ENCODE measurements at regions not wholly inside any gene's neighbourhood (a gene's known extent, or its start where the extent isn't known, plus 50 kb on each side); places are given as distances from the start of the nearest gene placed in this dataset.

DNA sequence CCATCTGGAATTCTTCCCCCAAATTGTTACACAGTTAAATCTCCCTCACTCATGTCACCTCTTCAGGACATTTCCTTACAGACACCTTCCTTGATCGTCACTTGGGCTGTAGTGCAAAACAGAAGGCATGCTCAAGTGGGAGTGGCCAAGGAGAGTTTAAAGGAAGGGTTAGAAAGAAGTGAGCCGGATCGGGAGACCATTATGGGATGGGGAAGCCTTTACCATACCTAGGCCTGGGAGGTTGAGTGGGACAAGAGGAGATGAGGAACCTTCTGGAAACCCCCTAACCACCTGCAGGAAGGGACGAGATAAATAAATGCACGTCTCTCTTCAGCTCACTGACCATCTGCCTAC, 102.7 kb downstream of the UCHL1 start:
- no peak for DNase-seq (ENCODE audit: extremely low read depth, low read depth)
- TF ChIP-seq, protein P1, sequence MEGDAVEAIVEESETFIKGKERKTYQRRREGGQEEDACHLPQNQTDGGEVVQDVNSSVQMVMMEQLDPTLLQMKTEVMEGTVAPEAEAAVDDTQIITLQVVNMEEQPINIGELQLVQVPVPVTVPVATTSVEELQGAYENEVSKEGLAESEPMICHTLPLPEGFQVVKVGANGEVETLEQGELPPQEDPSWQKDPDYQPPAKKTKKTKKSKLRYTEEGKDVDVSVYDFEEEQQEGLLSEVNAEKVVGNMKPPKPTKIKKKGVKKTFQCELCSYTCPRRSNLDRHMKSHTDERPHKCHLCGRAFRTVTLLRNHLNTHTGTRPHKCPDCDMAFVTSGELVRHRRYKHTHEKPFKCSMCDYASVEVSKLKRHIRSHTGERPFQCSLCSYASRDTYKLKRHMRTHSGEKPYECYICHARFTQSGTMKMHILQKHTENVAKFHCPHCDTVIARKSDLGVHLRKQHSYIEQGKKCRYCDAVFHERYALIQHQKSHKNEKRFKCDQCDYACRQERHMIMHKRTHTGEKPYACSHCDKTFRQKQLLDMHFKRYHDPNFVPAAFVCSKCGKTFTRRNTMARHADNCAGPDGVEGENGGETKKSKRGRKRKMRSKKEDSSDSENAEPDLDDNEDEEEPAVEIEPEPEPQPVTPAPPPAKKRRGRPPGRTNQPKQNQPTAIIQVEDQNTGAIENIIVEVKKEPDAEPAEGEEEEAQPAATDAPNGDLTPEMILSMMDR (IDR thresholded peaks at IDR 0.05; ENCODE audit: low read depth, low read length): no peak

DNA sequence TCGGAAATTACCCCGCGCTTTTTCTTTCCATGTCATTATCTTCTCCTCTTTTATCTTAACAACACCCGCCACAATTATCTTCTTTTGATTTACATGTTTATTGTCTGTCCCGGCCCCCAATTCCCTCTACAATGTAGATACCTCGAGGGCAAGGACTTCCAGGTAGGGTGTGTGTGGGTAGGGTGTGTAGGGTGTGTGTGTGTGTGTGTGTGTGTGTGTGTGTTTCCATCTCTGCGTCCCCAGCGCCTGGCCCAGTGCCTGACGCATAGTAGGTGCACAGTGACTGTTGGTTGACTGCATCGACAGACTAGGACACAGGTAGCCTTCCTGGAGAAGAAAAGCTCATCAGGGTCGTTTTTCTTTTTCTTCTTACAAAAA, 103.1 kb downstream of the UCHL1 start:
- TF ChIP-seq, protein P1 (IDR thresholded peaks at IDR 0.05; ENCODE audit: low read depth, low read length): no peak
- no peak for DNase-seq (ENCODE audit: extremely low read depth, low read depth)

DNA sequence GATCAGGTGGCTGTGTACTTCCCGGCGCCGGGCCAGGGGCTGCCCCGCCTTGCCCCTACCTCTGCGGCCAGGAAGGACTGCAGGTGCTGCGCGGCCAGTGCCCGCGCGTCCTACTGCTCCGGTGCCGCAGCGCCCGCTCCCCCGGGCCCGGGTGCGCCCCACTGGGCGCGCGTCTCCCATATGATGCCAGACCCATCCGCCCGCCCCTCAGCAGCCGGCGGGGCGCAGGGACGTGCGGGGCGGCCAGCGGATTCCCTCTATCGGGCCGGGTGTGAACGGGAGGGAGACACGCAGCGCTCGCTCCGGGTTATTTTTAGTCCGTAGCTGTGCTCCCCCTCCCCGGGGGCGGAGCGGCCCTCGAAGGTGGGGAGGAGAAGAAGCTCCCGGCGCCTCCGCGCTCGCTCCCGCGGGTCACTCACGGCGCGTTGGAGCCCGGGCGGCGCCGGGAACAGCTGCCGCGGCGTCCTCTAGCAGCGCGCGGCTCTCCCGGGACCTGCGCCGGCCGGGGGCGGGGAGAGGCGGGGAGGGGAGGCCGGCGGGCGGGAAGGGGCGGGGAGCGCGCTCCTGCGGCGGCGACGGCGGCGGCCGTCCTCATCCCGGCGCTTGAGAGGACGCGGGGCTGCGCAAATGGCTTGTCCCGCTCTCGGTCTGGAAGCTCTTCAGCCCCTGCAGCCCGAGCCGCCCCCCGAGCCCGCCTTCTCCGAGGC, 103.6 kb downstream of the UCHL1 start:
- TF ChIP-seq, protein P1 (IDR thresholded peaks at IDR 0.05; ENCODE audit: low read depth, low read length): no peak
- no peak for DNase-seq (ENCODE audit: extremely low read depth, low read depth)

DNA sequence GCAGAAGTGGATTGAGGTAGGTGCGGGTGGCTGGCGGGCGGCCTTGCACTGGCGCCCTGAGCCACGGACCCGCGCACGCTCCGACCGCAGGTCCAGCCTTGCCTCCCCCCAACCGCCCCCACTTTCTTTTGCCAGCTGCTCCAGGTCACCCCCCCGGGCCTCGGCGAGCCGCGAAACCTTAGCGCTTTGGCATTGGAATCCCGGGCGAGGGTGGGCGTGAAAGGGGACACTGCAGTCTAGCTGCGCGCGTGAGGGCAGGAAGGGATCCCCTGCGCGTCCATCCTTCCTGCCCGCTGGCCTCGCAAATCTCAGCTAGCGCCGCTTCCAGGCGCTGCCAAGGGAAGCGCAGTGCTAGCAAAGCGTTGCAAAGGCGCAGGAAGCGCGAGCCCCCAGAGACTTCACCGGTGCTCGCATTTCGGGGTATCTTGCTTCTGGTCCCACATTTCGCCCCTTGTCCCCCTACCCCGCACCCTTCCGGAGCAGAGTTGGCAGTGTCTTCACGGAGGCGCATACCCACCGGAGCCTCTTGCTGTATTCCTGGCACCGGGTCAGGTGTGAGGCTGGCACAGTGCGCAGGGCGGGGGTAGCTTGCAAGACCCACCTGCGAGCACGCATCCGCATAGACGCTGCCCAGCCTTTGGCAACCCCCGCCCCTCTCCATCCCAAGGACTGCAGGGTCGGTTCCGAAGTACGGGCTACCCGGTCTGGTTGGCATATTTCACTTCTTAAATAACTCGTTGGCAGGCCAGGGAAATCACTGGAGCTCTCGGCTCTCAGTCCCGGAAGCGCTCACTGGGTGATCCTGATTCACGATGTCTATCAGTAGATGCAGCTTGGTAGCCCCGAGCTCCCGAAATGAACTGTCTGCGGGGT, 104.4 kb downstream of the UCHL1 start:
- TF ChIP-seq, protein P1 (IDR thresholded peaks at IDR 0.05; ENCODE audit: low read depth, low read length): no peak
- no peak for DNase-seq (ENCODE audit: extremely low read depth, low read depth)

DNA sequence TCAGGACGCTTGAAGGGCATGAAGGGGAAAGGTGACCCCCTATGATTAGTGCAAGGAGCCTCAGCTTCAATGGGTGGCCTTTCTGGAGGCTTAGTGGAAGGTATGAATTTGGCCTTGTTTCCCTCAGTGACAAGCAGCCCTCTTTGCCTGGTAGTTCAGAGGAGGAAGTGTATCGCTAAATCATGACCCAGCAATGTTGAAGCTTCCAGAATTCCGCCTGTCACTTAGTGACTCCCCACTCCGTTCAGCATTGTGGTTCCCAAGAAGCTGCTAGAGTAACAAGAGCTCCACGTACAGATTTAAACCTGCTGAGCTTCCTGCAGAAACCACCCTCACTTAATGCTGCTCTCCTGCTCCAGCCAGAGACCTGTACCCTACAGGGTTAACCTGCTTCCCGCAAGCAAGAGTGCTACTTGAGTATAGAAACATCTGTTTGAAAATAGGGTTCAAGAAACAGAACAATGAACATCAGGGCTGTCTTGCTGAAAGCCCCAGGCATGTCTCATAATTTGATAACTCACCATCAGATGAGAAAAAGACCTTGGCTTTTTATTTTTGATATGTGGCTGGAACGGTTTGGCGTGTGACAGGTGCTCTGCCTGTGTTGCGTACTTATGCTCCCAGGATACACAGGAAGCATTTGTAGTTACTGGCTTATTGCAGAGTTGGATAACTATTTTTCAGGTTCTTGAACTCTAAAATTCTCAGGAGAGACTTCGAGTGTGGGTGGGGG, 105.2 kb downstream of the UCHL1 start:
- no peak for DNase-seq (ENCODE audit: extremely low read depth, low read depth)
- TF ChIP-seq, protein P1 (IDR thresholded peaks at IDR 0.05; ENCODE audit: low read depth, low read length): no peak

DNA sequence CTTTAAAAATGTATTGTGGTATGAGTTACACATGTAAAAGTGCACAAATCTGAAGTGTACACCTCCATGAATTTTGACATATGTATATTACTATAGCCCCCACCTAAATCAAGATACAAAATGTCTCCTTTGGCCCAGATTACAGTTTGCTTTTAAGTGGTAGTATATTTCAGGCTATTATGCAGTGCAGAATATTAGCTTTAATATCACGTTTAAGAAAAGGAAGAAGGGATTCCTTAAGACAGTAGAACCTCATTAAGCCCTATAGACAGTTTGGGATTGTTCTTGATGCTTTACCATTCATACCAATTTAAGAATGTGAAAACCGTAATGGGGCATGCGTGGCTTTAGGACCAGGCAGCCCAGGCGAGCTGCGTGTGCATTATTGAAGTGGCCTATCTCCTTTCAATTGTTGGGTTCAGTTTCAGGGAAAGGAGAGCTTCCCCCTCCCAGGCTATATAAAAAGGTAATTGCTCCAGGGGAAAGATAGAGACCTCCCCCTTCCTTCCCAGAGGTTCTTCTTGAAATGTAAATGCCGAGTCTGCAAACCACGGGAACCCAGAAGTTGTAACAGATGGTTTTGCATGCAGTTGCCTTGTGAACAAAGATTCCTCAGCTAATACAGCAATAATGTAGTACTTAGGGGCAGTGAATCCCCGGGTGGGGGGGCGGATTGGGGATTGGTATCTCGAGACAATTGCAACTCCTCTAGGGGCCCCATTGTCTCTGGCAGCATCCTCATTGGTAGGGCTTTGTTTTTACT, 106.1 kb downstream of the UCHL1 start:
- TF ChIP-seq, protein P1 (IDR thresholded peaks at IDR 0.05; ENCODE audit: low read depth, low read length): no peak
- DNase-seq (ENCODE audit: extremely low read depth, low read depth): no peak

Data from AG09319 (cell line).